Gastrocnemius medialis (tissue), 4 donors: ENCODE measurements at regions not wholly inside any gene's neighbourhood (a gene's known extent, or its start where the extent isn't known, plus 50 kb on each side); places are given as distances from the start of the nearest gene placed in this dataset.

ENCODE experiments used
- POLR2A ChIP-seq, 2 donors: fragments of 450-650 bp; IDR thresholded peaks; one replicate each; pipeline ENCODE4 v1.6.1; 2017; ENCODE audit warnings: antibody characterized with exemption in 2 of 2, mild to moderate bottlenecking in 2 of 2, moderate library complexity in 2 of 2
- TF ChIP-seq, protein P1 (sequence below), 5 experiments: fragments of 450-650 bp in 3 of 5; fragments of 200-600 bp in 2 of 5; sonication (generic) in 2 of 5; IDR thresholded peaks in 4 of 5; conservative IDR thresholded peaks in 1 of 5; 1 replicate in 4 of 5; 2 replicates in 1 of 5; pipeline ENCODE4 v1.5.1; 2016 to 2019; ENCODE audit warnings: antibody characterized with exemption in 5 of 5, mild to moderate bottlenecking in 3 of 5, moderate library complexity in 3 of 5

- no peak for TF ChIP-seq POLR2A (IDR thresholded peaks at IDR 0.05)
- TF ChIP-seq, protein P1, sequence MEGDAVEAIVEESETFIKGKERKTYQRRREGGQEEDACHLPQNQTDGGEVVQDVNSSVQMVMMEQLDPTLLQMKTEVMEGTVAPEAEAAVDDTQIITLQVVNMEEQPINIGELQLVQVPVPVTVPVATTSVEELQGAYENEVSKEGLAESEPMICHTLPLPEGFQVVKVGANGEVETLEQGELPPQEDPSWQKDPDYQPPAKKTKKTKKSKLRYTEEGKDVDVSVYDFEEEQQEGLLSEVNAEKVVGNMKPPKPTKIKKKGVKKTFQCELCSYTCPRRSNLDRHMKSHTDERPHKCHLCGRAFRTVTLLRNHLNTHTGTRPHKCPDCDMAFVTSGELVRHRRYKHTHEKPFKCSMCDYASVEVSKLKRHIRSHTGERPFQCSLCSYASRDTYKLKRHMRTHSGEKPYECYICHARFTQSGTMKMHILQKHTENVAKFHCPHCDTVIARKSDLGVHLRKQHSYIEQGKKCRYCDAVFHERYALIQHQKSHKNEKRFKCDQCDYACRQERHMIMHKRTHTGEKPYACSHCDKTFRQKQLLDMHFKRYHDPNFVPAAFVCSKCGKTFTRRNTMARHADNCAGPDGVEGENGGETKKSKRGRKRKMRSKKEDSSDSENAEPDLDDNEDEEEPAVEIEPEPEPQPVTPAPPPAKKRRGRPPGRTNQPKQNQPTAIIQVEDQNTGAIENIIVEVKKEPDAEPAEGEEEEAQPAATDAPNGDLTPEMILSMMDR (IDR thresholded peaks at IDR 0.05 in 4 of 5, conservative IDR thresholded peaks at IDR 0.05 in 1 of 5): no peak
Observed at GRCh38 chr13:97573011-97573410, 139.0 kb downstream of the RAP2A start.
